Left ventricle myocardium inferior (tissue), 1 donor: ENCODE measurements at regions not wholly inside any gene's neighbourhood (a gene's known extent, or its start where the extent isn't known, plus 50 kb on each side); places are given as distances from the start of the nearest gene placed in this dataset.

ENCODE experiments used
- DNase-seq: peaks from one replicate; pipeline ENCODE4 v3.0.0-alpha.2; 2020
- H3K27ac ChIP-seq: fragments of 200-600 bp; replicated peaks from 2 replicates; pipeline ENCODE4 v1.8.0; 2021
- H3K27me3 ChIP-seq: fragments of 200-600 bp; 2 replicates; pipeline ENCODE4 v1.8.0; 2021; ENCODE audit warnings: low read depth
- H3K36me3 ChIP-seq: fragments of 200-600 bp; 2 replicates; pipeline ENCODE4 v1.8.0; 2021
- H3K4me1 ChIP-seq: fragments of 200-600 bp; 2 replicates; pipeline ENCODE4 v1.8.0; 2021
- H3K4me3 ChIP-seq: fragments of 200-600 bp; 2 replicates; pipeline ENCODE4 v1.8.0; 2021; ENCODE audit warnings: mild to moderate bottlenecking, moderate library complexity
- H3K9me3 ChIP-seq: fragments of 200-600 bp; replicated peaks from 2 replicates; pipeline ENCODE4 v1.8.0; 2021
- CTCF ChIP-seq: fragments of 200-600 bp; IDR thresholded peaks from 2 replicates; pipeline ENCODE4 v1.8.0; 2021; ENCODE audit warnings: antibody characterized with exemption, mild to moderate bottlenecking, borderline replicate concordance
- intact Hi-C: fragments of 100-400 bp; cut with micrococcal nuclease; formaldehyde crosslinking; loops from one replicate; pipeline ENCODE4 v1.11.0; 2022
- donor health status: DM: no; HTN: yes; CAD: no; lungs with severe emphysema.

- no peak for TF ChIP-seq CTCF
- H3K27ac ChIP-seq: no peak overlapping the region
- H3K27me3 ChIP-seq: no peaks in the 10 kb centered on the region
- no peaks in the 10 kb centered on the region for H3K36me3 ChIP-seq
- DNase-seq: no peak
- H3K4me1 ChIP-seq: no peaks in the 10 kb centered on the region
- H3K9me3 ChIP-seq: no peaks in the 10 kb centered on the region
- intact Hi-C loops: no loop called here
- no peak overlapping the region for H3K4me3 ChIP-seq
Observed at GRCh38 chr7:113456533-113456932, 338.2 kb upstream of the SMIM30 start.

- Histone ChIP-seq H3K4me1 (no peaks in the 10 kb centered on the region), H3K36me3 (no peaks in the 10 kb centered on the region), H3K27me3 (no peaks in the 10 kb centered on the region), H3K9me3 (no peaks in the 10 kb centered on the region), H3K4me3 (no peak overlapping the region), H3K27ac (no peak overlapping the region)
- intact Hi-C loops: no loop called here
- no peak for TF ChIP-seq CTCF
- no peak for DNase-seq
Observed at GRCh38 chr7:113454597-113455169, 336.3 kb upstream of the SMIM30 start.

DNA sequence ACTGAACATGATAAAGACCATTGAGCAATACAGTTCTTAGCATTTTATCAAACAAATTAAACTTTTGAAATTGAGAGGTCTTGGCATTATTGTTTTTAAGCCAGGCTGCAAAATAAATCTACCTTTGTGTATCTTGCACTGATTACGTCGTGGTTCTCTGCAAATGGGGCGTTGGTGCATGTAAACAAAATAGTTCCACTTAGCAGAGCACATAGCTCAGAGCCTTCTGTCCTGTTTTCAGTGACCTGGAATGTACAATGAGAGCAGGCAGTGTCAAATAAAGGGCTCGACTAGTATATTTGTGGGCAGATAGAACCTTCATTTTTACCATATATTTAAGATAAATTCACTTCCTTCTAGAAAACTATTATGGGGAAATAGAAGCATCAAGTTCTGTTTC, 333.9 kb upstream of the SMIM30 start:
- H3K27me3 ChIP-seq: no peaks in the 10 kb centered on the region
- no peaks in the 10 kb centered on the region for H3K9me3 ChIP-seq
- H3K27ac ChIP-seq: no peak overlapping the region
- no peaks in the 10 kb centered on the region for H3K4me1 ChIP-seq
- intact Hi-C loops: no loop called here
- H3K36me3 ChIP-seq: no peaks in the 10 kb centered on the region
- H3K4me3 ChIP-seq: no peak overlapping the region
- no peak for DNase-seq
- TF ChIP-seq CTCF: no peak

GRCh38 chr7:113446791-113447190, 328.4 kb upstream of the SMIM30 start:
- TF ChIP-seq CTCF: no peak
- intact Hi-C loops: no loop called here
- no peak for DNase-seq
- Histone ChIP-seq H3K27me3 (no peaks in the 10 kb centered on the region), H3K9me3 (no peaks in the 10 kb centered on the region), H3K36me3 (no peaks in the 10 kb centered on the region), H3K4me1 (no peaks in the 10 kb centered on the region), H3K27ac (no peak overlapping the region), H3K4me3 (no peak overlapping the region)

DNA sequence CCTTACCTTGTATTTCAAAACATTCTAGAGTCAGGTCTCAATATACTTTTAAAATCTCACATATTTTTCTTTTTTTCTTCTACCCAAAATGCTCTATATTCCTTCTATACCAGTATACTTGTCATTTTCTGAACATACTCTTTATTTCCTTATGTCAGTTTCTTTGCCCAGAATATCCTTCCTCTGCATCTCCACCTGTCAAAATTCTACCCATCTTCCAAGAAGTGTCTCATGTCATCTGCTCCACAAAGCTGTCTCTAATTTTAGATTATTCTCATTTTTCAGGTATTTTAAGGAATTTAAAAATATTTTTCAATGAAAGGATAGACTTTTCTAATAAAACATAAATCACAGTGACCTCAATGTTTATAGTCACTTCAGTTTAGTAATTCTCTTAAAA, 328.0 kb upstream of the SMIM30 start:
- H3K4me3 ChIP-seq: no peak overlapping the region
- no peak overlapping the region for H3K27ac ChIP-seq
- no peaks in the 10 kb centered on the region for H3K9me3 ChIP-seq
- no peaks in the 10 kb centered on the region for H3K36me3 ChIP-seq
- TF ChIP-seq CTCF: no peak
- DNase-seq: no peak
- intact Hi-C loops: no loop called here
- no peaks in the 10 kb centered on the region for H3K4me1 ChIP-seq
- no peaks in the 10 kb centered on the region for H3K27me3 ChIP-seq
